T-helper 2 cell treated with Interferon-gamma antibody and Interleukin-4, amounts not matched to agents 5 μg/mL and 100 μg/mL, for 36 hours (primary cell): ENCODE measurements at regions not wholly inside any gene's neighbourhood (a gene's known extent, or its start where the extent isn't known, plus 50 kb on each side); places are given as distances from the start of the nearest gene placed in this dataset.

ENCODE experiments used
- DNase-seq: peaks from one replicate; pipeline ENCODE4 v3.0.0; 2021; ENCODE audit warnings: low spot score
- H3K27ac Mint-ChIP-seq: one replicate; pipeline ENCODE4 v1.8.0; 2021; ENCODE audit warnings: mild to moderate bottlenecking, mixed read lengths
- H3K27me3 Mint-ChIP-seq: one replicate; pipeline ENCODE4 v1.8.0; 2021; ENCODE audit warnings: low read depth, mixed read lengths
- H3K36me3 Mint-ChIP-seq: one replicate; pipeline ENCODE4 v1.8.0; 2021; ENCODE audit warnings: low read depth, mixed read lengths
- H3K4me1 Mint-ChIP-seq: one replicate; pipeline ENCODE4 v1.8.0; 2021; ENCODE audit warnings: low read depth, mixed read lengths
- H3K4me3 Mint-ChIP-seq: one replicate; pipeline ENCODE4 v1.8.0; 2022; ENCODE audit warnings: mild to moderate bottlenecking, moderate library complexity, mixed read lengths
- H3K9me3 Mint-ChIP-seq: one replicate; pipeline ENCODE4 v1.8.0; 2021; ENCODE audit warnings: mixed read lengths

GRCh38 chr9:134214386-134214765 is 50.0 kb upstream of the RNU6ATAC start:
- no peaks in the 10 kb centered on the region for H3K4me1 Mint-ChIP-seq
- H3K4me3 Mint-ChIP-seq: no peak overlapping the region
- no peaks in the 10 kb centered on the region for H3K36me3 Mint-ChIP-seq
- no peak overlapping the region for H3K27ac Mint-ChIP-seq
- peaks cover 5% of the 10 kb centered on the region for H3K9me3 Mint-ChIP-seq
- DNase-seq: no peak
- H3K27me3 Mint-ChIP-seq: no peaks in the 10 kb centered on the region

- Mint-ChIP-seq H3K4me1 (no peaks in the 10 kb centered on the region), H3K27me3 (no peaks in the 10 kb centered on the region), H3K9me3 (peaks cover 5% of the 10 kb centered on the region), H3K36me3 (no peaks in the 10 kb centered on the region), H3K27ac (no peak overlapping the region), H3K4me3 (no peak overlapping the region)
- no peak for DNase-seq
Observed at GRCh38 chr9:134214766-134215419, 50.5 kb upstream of the RNU6ATAC start.

- Mint-ChIP-seq H3K27ac (no peak overlapping the region), H3K27me3 (no peaks in the 10 kb centered on the region), H3K4me3 (no peak overlapping the region), H3K36me3 (no peaks in the 10 kb centered on the region), H3K4me1 (no peaks in the 10 kb centered on the region), H3K9me3 (peaks cover 5% of the 10 kb centered on the region)
- no peak for DNase-seq
Observed at GRCh38 chr9:134215420-134215698, 51.0 kb upstream of the RNU6ATAC start.

DNA sequence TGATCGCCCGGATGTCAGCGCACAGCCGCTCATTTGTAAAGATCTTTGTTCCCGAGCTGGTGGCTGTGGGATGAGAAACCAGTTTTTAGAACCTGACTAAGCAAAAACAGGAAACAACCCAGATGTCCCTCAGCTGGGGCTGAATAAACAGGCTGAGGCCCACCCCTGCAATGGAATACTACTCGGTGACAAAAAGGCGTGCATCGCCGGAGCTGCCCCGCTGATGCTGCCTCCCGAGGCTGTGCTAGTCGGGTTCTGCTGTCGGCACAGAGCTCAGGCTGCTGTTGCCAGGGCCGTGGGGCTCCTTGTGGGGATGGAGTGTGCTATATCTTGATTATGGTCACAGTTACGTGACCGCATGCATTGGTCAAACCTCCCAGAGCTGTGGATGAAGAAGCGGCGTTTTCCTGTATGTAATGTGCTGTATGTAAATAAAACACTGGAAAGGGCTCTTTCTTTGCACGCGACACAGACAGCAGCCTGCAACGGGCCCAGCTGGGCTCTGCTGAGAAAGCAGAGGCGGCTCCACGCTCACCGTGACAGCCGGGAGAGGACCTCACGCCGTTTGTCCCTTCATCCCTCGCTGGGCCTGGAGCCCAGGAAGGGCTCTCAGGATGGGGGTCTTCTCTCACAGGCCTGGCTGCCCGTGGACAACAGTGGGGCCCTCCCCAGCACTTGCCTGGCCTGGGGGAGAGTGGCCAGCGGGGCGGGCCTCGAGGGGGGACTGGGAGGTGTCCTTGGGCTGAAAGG is 51.5 kb upstream of the RNU6ATAC start:
- no peak overlapping the region for H3K27ac Mint-ChIP-seq
- no peaks in the 10 kb centered on the region for H3K36me3 Mint-ChIP-seq
- H3K4me1 Mint-ChIP-seq: no peaks in the 10 kb centered on the region
- DNase-seq: no peak
- H3K27me3 Mint-ChIP-seq: no peaks in the 10 kb centered on the region
- no peak overlapping the region for H3K4me3 Mint-ChIP-seq
- peaks cover 5% of the 10 kb centered on the region for H3K9me3 Mint-ChIP-seq

DNA sequence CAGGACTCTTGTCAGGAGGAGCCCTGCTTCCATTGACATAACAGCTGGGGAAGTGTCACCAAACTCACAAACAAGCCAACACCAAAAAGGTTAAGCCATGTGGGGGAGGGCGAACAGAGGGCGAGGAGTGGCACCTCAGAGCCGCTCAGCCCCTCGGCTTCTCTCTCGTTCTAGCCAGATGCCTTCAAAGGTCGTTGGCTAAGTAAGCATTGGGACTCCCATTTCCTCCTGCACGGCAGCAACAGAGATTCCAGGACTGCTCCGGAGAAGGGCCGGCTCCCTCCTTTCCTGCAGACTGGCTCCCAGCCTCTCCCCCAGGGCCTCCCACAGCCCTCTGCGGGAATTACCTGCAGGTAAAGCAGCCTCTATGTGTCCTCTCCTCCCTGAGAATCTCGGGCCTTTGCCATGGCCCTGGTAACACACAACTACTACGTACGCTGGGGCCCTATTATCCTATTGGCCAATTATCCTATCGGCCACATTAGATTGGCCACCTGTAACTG is 52.1 kb upstream of the RNU6ATAC start:
- Mint-ChIP-seq H3K4me1 (no peaks in the 10 kb centered on the region), H3K9me3 (peaks cover 5% of the 10 kb centered on the region), H3K36me3 (no peaks in the 10 kb centered on the region), H3K4me3 (no peak overlapping the region), H3K27ac (no peak overlapping the region), H3K27me3 (no peaks in the 10 kb centered on the region)
- DNase-seq: no peak

- H3K4me1 Mint-ChIP-seq: no peaks in the 10 kb centered on the region
- H3K27ac Mint-ChIP-seq: no peak overlapping the region
- H3K4me3 Mint-ChIP-seq: no peak overlapping the region
- peaks cover 5% of the 10 kb centered on the region for H3K9me3 Mint-ChIP-seq
- no peak for DNase-seq
- no peaks in the 10 kb centered on the region for H3K27me3 Mint-ChIP-seq
- no peaks in the 10 kb centered on the region for H3K36me3 Mint-ChIP-seq
Observed at GRCh38 chr9:134216961-134217360, 52.6 kb upstream of the RNU6ATAC start.

GRCh38 chr9:134217431-134218210 is 53.3 kb upstream of the RNU6ATAC start:
- Mint-ChIP-seq H3K4me1 (no peaks in the 10 kb centered on the region), H3K27ac (no peak overlapping the region), H3K27me3 (no peaks in the 10 kb centered on the region), H3K36me3 (no peaks in the 10 kb centered on the region), H3K4me3 (no peak overlapping the region), H3K9me3 (peaks cover 4% of the 10 kb centered on the region)
- DNase-seq: no peak

- no peaks in the 10 kb centered on the region for H3K27me3 Mint-ChIP-seq
- H3K9me3 Mint-ChIP-seq: no peaks in the 10 kb centered on the region
- H3K36me3 Mint-ChIP-seq: no peaks in the 10 kb centered on the region
- no peaks in the 10 kb centered on the region for H3K4me1 Mint-ChIP-seq
- H3K27ac Mint-ChIP-seq: no peak overlapping the region
- DNase-seq: no peak
- H3K4me3 Mint-ChIP-seq: no peak overlapping the region
Observed at GRCh38 chr9:134218230-134218629, 53.9 kb upstream of the RNU6ATAC start.

DNA sequence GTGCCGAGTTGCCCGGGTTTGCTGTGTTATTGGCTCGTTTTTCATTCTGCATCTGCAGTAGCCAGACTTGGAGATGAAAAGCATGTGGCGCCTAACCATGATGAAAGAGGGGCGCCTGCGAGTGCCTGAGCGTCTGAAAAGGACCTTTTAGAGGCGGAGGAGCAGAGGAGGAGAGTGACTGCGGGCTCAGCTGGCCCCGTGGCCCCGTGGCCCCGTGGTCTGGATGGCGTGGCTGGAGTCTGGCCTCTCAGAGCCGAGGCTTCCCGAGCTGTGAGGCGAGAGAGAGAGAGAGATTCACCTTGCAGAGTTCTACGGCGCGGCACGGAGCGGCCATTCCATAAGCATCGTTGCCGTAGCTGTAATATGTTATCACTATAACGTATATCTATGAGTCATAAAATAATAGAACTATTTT is 55.3 kb upstream of the RNU6ATAC start:
- Mint-ChIP-seq H3K27ac (no peak overlapping the region), H3K27me3 (no peaks in the 10 kb centered on the region)

DNA sequence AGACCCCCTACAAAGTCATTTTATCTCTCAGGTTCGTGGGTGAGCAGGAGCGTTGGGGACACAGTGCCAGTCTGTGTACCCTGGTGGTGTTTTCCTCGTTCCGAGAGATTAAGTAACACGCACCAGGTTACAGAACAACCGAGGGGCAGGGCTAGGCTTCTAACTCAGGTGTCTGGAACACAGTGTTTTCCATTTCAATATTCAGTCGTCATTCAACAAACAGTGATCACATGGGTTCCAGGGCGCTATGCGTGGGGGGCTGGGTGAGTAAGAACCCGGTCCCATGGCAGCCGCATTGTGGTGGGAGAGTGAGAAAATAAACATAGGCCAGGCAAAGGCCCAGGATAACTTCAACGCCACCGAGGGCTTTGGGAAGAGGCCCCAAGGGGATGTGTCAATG is 55.9 kb upstream of the RNU6ATAC start:
- no peak overlapping the region for H3K27ac Mint-ChIP-seq
- no peak for DNase-seq

More for the DNA sequence above, 55.3 kb upstream of the RNU6ATAC start:
- H3K36me3 Mint-ChIP-seq: no peaks in the 10 kb centered on the region
- no peak for DNase-seq
- H3K4me3 Mint-ChIP-seq: no peak overlapping the region
- no peaks in the 10 kb centered on the region for H3K9me3 Mint-ChIP-seq
- no peaks in the 10 kb centered on the region for H3K4me1 Mint-ChIP-seq

GRCh38 chr9:134221273-134222017 is 57.1 kb upstream of the RNU6ATAC start:
- H3K4me1 Mint-ChIP-seq: no peaks in the 10 kb centered on the region
- H3K36me3 Mint-ChIP-seq: no peaks in the 10 kb centered on the region
- no peaks in the 10 kb centered on the region for H3K9me3 Mint-ChIP-seq
- H3K27ac Mint-ChIP-seq: no peak overlapping the region
- no peaks in the 10 kb centered on the region for H3K27me3 Mint-ChIP-seq
- no peak overlapping the region for H3K4me3 Mint-ChIP-seq
- DNase-seq: no peak

More for the DNA sequence above, 55.9 kb upstream of the RNU6ATAC start:
- no peaks in the 10 kb centered on the region for H3K9me3 Mint-ChIP-seq
- no peaks in the 10 kb centered on the region for H3K4me1 Mint-ChIP-seq
- H3K27me3 Mint-ChIP-seq: no peaks in the 10 kb centered on the region
- no peaks in the 10 kb centered on the region for H3K36me3 Mint-ChIP-seq
- H3K4me3 Mint-ChIP-seq: no peak overlapping the region

DNA sequence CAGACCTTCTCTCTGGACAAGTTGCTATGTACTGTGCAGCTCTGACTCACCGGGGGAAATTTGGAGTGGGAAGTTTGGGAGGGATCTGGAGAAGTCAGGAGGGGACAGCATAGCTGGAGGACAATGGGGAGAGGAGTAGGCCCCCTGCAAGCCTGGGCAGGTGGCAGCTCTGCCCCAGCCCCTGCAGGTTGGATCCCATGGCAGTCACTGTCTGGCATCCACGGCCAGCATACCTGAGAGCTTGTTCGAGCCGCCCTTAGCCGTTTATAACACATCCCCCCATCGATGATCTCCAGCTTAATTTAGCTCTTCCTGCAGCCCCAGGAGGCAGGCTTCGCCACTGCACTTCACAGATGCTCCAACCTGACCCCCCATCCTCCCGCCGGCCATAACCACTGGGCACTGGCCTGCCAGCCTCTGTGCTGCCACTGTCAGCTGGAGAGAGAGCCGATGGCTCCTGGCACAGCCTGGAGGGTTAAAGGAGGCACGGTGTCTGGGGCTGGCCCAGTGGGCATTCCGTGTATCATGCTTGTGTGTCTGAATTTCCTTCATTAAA is 57.7 kb upstream of the RNU6ATAC start:
- DNase-seq: no peak
- Mint-ChIP-seq H3K27ac (no peak overlapping the region), H3K36me3 (no peaks in the 10 kb centered on the region), H3K9me3 (no peaks in the 10 kb centered on the region), H3K27me3 (no peaks in the 10 kb centered on the region), H3K4me3 (no peak overlapping the region), H3K4me1 (no peaks in the 10 kb centered on the region)

- Mint-ChIP-seq H3K4me1 (no peaks in the 10 kb centered on the region), H3K27me3 (no peaks in the 10 kb centered on the region), H3K4me3 (no peak overlapping the region), H3K36me3 (no peaks in the 10 kb centered on the region), H3K9me3 (no peaks in the 10 kb centered on the region), H3K27ac (no peak overlapping the region)
- no peak for DNase-seq
Observed at GRCh38 chr9:134223091-134223490, 58.7 kb upstream of the RNU6ATAC start.
